SK-N-SH treated with all-trans-retinoic acid at 6 μM for 48 hours (cell line): ENCODE measurements at regions not wholly inside any gene's neighbourhood (a gene's known extent, or its start where the extent isn't known, plus 50 kb on each side); places are given as distances from the start of the nearest gene placed in this dataset.

Source experiments
- CREB5 ChIP-seq: fragments of 250-450 bp; sonication (Bioruptor Pico); IDR thresholded peaks from 2 replicates; pipeline ENCODE4 v1.5.1; 2020; ENCODE audit warnings: low read depth, mild to moderate bottlenecking, moderate library complexity
- ISL1 ChIP-seq: fragments of 250-450 bp; sonication (Bioruptor Pico); IDR thresholded peaks from 2 replicates; pipeline ENCODE4 v2.1.2; 2022; ENCODE audit warnings: mild to moderate bottlenecking, moderate library complexity
- PATZ1 ChIP-seq: fragments of 250-450 bp; sonication (Bioruptor Pico); IDR thresholded peaks from 2 replicates; pipeline ENCODE4 v1.8.0; 2020; ENCODE audit warnings: mild to moderate bottlenecking, moderate library complexity, borderline replicate concordance
- RARB ChIP-seq: fragments of 250-450 bp; sonication (Bioruptor Pico); IDR thresholded peaks from 2 replicates; pipeline ENCODE4 v1.8.0; 2021; ENCODE audit warnings: mild to moderate bottlenecking, moderate library complexity
- SNAI2 ChIP-seq: fragments of 250-450 bp; sonication (Bioruptor Pico); IDR thresholded peaks from 2 replicates; pipeline ENCODE4 v1.5.0; 2020; ENCODE audit warnings: mild to moderate bottlenecking, moderate library complexity
- TCF4 ChIP-seq: fragments of 250-450 bp; sonication (Bioruptor Pico); IDR thresholded peaks from 2 replicates; pipeline ENCODE4 v1.8.0; 2021; ENCODE audit warnings: mild to moderate bottlenecking, moderate library complexity, borderline replicate concordance
- TOX ChIP-seq: fragments of 250-450 bp; sonication (Bioruptor Pico); IDR thresholded peaks from 2 replicates; pipeline ENCODE4 v1.8.0; 2021; ENCODE audit warnings: mild to moderate bottlenecking, moderate library complexity, borderline replicate concordance
- ZFP3 ChIP-seq: fragments of 250-450 bp; sonication (Bioruptor Pico); IDR thresholded peaks from 2 replicates; pipeline ENCODE4 v1.5.0; 2020; ENCODE audit warnings: mild to moderate bottlenecking, moderate library complexity

GRCh38 chr13:44309794-44310757, 63.5 kb upstream of the SERP2 start:
- TF ChIP-seq ISL1 (CRISPR knock-in tag): no peak
- TF ChIP-seq TOX (CRISPR knock-in tag): no peak
- TF ChIP-seq PATZ1 (CRISPR knock-in tag): no peak
- no peak for TF ChIP-seq CREB5
- no peak for TF ChIP-seq RARB (CRISPR knock-in tag)
- no peak for TF ChIP-seq ZFP3
- no peak for TF ChIP-seq SNAI2
- no peak for TF ChIP-seq TCF4 (CRISPR knock-in tag)
